Heart left ventricle (tissue), 16 donors: ENCODE measurements at regions not wholly inside any gene's neighbourhood (a gene's known extent, or its start where the extent isn't known, plus 50 kb on each side); places are given as distances from the start of the nearest gene placed in this dataset.

Experiments used
- ATAC-seq, 4 donors: fragments of 200-7000 bp; cut with Tn5 transposase; one replicate each; pipeline ENCODE4 v1.9.1; 2020 to 2022; ENCODE audit warnings: moderate library complexity in 4 of 4, mild to moderate bottlenecking in 3 of 4, moderate number of reproducible peaks in 1 of 4
- DNase-seq, 5 donors: peaks; one replicate each; pipeline ENCODE4 v3.0.0-alpha.2; 2020
- H3K27ac ChIP-seq, 12 donors: fragments of 200-600 bp; sonication (generic) in 4 of 12; one replicate each; pipeline versions ENCODE4 v1.5.0 to v1.8.0; 2016 to 2022; ENCODE audit warnings: mild to moderate bottlenecking in 2 of 12
- H3K27me3 ChIP-seq, 9 donors: fragments of 200-600 bp; sonication (generic) in 2 of 9; one replicate each; pipeline versions ENCODE4 v1.5.1 to v1.8.0; 2016 to 2022; ENCODE audit warnings: mild to moderate bottlenecking in 3 of 9
- H3K36me3 ChIP-seq, 9 donors: fragments of 200-600 bp; sonication (generic) in 2 of 9; one replicate each; pipeline versions ENCODE4 v1.5.0 to v1.8.0; 2018 to 2022; ENCODE audit warnings: mild to moderate bottlenecking in 2 of 9
- H3K4me1 ChIP-seq, 12 donors: fragments of 200-600 bp; sonication (generic) in 4 of 12; one replicate each; pipeline versions ENCODE4 v1.5.0 to v1.8.0; 2016 to 2022; ENCODE audit warnings: mild to moderate bottlenecking in 3 of 12
- H3K4me3 ChIP-seq, 12 donors: fragments of 200-600 bp; sonication (generic) in 4 of 12; one replicate each; pipeline versions ENCODE4 v1.5.0 to v1.8.0; 2017 to 2022; ENCODE audit warnings: mild to moderate bottlenecking in 9 of 12, moderate library complexity in 4 of 12
- H3K9me3 ChIP-seq, 12 donors: fragments of 200-600 bp; sonication (generic) in 4 of 12; one replicate each; pipeline versions ENCODE4 v1.5.0 to v1.8.0; 2016 to 2022; ENCODE audit warnings: mild to moderate bottlenecking in 1 of 12
- CTCF ChIP-seq, 12 donors: fragments of 200-600 bp; sonication (generic) in 4 of 12; IDR thresholded peaks; one replicate each; pipeline versions ENCODE4 v1.5.0 to v1.8.0; 2018 to 2022; ENCODE audit warnings: antibody characterized with exemption in 12 of 12, mild to moderate bottlenecking in 5 of 12
- POLR2A ChIP-seq, 2 donors: fragments of 450-650 bp; IDR thresholded peaks; one replicate each; pipeline ENCODE4 v1.6.1; 2017; ENCODE audit warnings: antibody characterized with exemption in 2 of 2, mild to moderate bottlenecking in 2 of 2, moderate library complexity in 2 of 2
- WGBS, 4 donors: extraction: QIAGEN DNeasy Blood & Tissue Kit in 2 of 4; methylation state at CpG; one replicate each; pipeline versions ENCODE4 v1.1.5 to v1.1.7; 2013 to 2018; 5-methylcytosine and 5-hydroxymethylcytosine counted together
- intact Hi-C, 10 donors: fragments of 100-400 bp; cut with DNase I; formaldehyde crosslinking; loops; one replicate each; pipeline versions ENCODE4 v1.11.1 to v1.14.2; 2022
- donor health status: ischemic (EF 13 %, LVEDD 7.1; RV severe dilation, severe dysfunction).
- donor health status: healthy with polysubstance abuse.
- donor health status: DM: no; HTN: yes; CAD: no.
- donor health status: DM: no; HTN: no; CAD: no.
- donor health status: ischemic (EF 25% LVEDD 6.9; RV normal size, moderate dysfunction).
- donor health status: ischemic (EF 25% LVEDD 5.7; RV mildly dilated, moderate dysfunction).
- donor health status: healthy.
- donor health status: DM: yes; HTN: yes; CAD: no.
- donor health status: ischemic (EF 35%, LVEDD 5.7; RV mildly dilated, moderate dysfunction).
- donor health status: nonischemic (EF 11% LVEDD 7.7; RV severe dilation, severe dysfunction).
- donor health status: DM: yes; HTN: yes; CAD: no.
- donor health status: PGD.
- donor health status: ischemic (EF 29% LVEDD 5.4; RV normal size, mild dysfunction).
- donor health status: nonischemic (EF 23%, LVEDD 6.1; RV moderate dilation, normal function).

- no peak for TF ChIP-seq POLR2A (IDR thresholded peaks at IDR 0.05)
- no peak for TF ChIP-seq CTCF (IDR thresholded peaks at IDR 0.05)
- no peak for DNase-seq
- Histone ChIP-seq H3K4me1 (no peaks in the 10 kb centered on the region), H3K27me3 (no peaks in the 10 kb centered on the region), H3K4me3 (no peak overlapping the region), H3K27ac (no peak overlapping the region), H3K9me3 (no peaks in the 10 kb centered on the region), H3K36me3 (no peaks in the 10 kb centered on the region)
- ATAC-seq: no peak
- 64 to 73% (median 68%) methylated on average over 2 of the region's 2 CpGs for WGBS, 4 donors
- intact Hi-C loops: no loop called here
Measured at GRCh38 chr3:159077860-159078259, 276.0 kb downstream of the MFSD1 start.

- TF ChIP-seq POLR2A (IDR thresholded peaks at IDR 0.05) (no peak), CTCF (IDR thresholded peaks at IDR 0.05) (no peak)
- WGBS, 4 donors: 84 to 88% (median 87%) methylated on average over 5 of the region's 5 CpGs
Measured at GRCh38 chr3:159080256-159080655, 278.4 kb downstream of the MFSD1 start.

GRCh38 chr3:159080821-159081220 is 279.0 kb downstream of the MFSD1 start:
- TF ChIP-seq CTCF (IDR thresholded peaks at IDR 0.05) (no peak), POLR2A (IDR thresholded peaks at IDR 0.05) (no peak)
- DNase-seq (no peak), ATAC-seq (no peak)
- Histone ChIP-seq H3K36me3 (no peaks in the 10 kb centered on the region), H3K9me3 (peaks cover 0 to 10% (median 0%) of the 10 kb centered on the region in 12 donors), H3K27me3 (no peaks in the 10 kb centered on the region), H3K4me3 (no peak overlapping the region), H3K4me1 (no peaks in the 10 kb centered on the region), H3K27ac (no peak overlapping the region)
- intact Hi-C loops: no loop called here

More at GRCh38 chr3:159080256-159080655, 278.4 kb downstream of the MFSD1 start:
- H3K4me3 ChIP-seq: no peak overlapping the region
- H3K27ac ChIP-seq: no peak overlapping the region
- H3K27me3 ChIP-seq: no peaks in the 10 kb centered on the region
- intact Hi-C loops: no loop called here
- no peaks in the 10 kb centered on the region for H3K4me1 ChIP-seq
- no peak for ATAC-seq
- peaks cover 0 to 10% (median 0%) of the 10 kb centered on the region in 12 donors for H3K9me3 ChIP-seq
- no peak for DNase-seq
- H3K36me3 ChIP-seq: no peaks in the 10 kb centered on the region

- intact Hi-C loops: no loop called here
- no peak overlapping the region for H3K27ac ChIP-seq
- no peak overlapping the region for H3K4me3 ChIP-seq
- no peaks in the 10 kb centered on the region for H3K4me1 ChIP-seq
- no peaks in the 10 kb centered on the region for H3K36me3 ChIP-seq
- 78 to 88% (median 82%) methylated on average over 1 of the region's 1 CpG for whole genome bisulfite sequencing, 4 donors
- TF ChIP-seq POLR2A (IDR thresholded peaks at IDR 0.05): no peak
- no peak for TF ChIP-seq CTCF (IDR thresholded peaks at IDR 0.05)
- no peak for ATAC-seq
- H3K27me3 ChIP-seq: no peaks in the 10 kb centered on the region
- no peak for DNase-seq
- peaks cover 0 to 10% (median 0%) of the 10 kb centered on the region in 12 donors for H3K9me3 ChIP-seq
Measured at GRCh38 chr3:159082519-159082918, 280.7 kb downstream of the MFSD1 start.
